Muscle of back (tissue), 3 donors: ENCODE measurements at regions not wholly inside any gene's neighbourhood (a gene's known extent, or its start where the extent isn't known, plus 50 kb on each side); places are given as distances from the start of the nearest gene placed in this dataset.
"Not testable (repeated sequence)": the region's sequence is repeated elsewhere in the genome, so short reads cannot be mapped to it uniquely, and the experiment has no call there.

ENCODE experiments used
- DNase-seq, 3 donors: peaks; one replicate each; pipeline versions ENCODE4 v3.0.0 to v3.0.0-alpha.2; 2013

- DNase-seq, result peak in 1 of 3 donors; percentile 24
Observed at GRCh38 chr4:159655547-159655946, 552.7 kb downstream of the RAPGEF2 start.

GRCh38 chr4:159669094-159669493 is 566.2 kb downstream of the RAPGEF2 start:
- no peak for DNase-seq

DNA sequence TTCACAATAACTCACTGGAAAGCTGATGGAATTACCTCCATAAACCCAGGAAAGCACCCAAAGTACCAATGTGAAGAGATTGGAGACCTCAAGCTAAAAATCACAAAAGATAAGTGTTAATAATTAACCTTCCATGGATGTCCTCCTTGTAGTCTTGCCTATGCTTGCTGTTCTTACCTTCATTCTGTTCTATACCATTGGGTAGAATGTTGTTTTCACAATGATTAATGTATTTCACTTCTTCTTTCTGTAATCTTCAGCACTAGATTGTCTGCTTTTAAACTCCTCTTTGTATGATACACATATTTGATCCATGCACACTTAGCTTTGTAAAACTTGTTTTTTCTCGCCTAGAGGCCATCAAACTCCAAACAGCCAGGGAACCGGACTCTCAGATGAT is 570.3 kb downstream of the RAPGEF2 start:
- no peak for DNase-seq

DNA sequence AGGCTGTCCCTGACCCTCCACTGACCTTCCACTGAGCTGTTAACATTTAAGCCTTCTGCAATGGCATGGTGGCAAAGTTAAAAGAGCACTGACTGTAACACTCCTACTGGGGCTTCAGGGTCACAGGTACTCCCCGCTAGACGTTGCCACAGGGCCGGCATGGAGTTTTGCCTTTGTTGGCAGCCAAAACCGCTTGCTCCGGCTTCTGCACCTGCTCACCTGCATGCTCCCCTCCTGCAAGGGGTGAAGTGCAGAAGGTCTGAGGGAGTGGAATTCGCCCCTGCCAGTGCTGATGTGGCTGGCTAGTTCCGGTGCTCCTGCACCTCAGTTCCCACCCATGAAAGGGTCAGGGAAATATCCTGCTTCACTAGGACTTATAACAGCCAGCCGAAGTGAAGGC is 571.4 kb downstream of the RAPGEF2 start:
- no peak for DNase-seq

DNA sequence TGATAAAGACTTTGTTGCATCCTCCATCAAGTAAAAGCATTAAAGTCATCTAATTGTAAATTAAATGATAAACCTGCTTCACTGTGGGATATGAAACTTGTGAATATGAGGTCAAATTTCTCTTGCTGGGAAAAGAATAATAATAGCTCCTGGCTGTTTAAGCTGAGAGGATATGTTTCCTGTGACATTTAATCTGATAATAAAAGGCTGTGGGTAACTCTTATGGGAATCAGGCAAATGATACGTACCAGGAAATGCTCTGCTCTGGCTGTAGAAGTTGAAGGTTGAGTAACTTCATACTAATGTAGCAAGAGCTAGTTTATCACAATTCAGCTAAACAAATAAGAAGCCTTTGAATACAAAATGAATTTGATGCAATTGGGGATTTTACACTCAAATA is 574.6 kb downstream of the RAPGEF2 start:
- DNase-seq, result no peak

- no peak for DNase-seq
Observed at GRCh38 chr4:159682996-159683395, 580.1 kb downstream of the RAPGEF2 start.

DNA sequence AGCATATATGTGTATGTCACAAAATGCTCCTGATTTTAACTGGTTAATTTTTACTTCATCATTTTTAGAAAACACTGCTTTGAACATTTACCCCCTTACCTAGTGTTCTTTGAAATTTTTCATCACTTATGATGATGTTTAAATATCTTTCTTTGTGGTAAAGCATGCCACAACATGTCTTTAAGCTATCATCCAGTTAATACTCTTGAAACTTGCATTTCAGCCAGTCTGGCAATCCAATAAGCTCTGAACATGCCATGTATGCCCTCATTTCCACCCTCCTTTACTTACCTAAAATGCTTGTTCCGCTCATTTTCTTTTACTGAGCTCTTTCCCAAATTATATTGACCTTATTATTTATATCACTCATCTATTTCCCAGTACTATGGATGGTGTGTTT is 581.2 kb downstream of the RAPGEF2 start:
- DNase-seq, result no peak

- DNase-seq, result peak; percentile 6 to 46 (median 30)
Observed at GRCh38 chr4:159685340-159686092, 582.6 kb downstream of the RAPGEF2 start.

DNA sequence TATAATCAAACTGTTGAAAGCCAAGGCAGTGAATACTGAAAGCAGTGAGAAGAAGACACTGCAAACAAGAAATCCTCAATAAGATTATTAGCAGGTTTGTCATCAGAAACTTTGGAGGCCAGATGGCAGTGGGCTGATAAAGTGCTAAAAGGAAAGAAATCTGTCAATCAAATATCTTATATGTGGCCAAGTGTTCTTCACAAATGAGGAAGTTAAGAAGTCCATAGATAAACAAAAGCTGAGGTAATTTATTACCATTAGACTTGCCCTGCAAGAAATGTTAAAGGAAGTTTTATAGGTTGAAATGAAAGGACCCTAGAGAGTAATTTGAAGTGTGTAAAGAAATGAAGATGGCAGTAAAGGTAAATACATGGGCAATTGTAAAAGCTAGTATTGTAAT is 586.6 kb downstream of the RAPGEF2 start:
- DNase-seq, result no peak

DNA sequence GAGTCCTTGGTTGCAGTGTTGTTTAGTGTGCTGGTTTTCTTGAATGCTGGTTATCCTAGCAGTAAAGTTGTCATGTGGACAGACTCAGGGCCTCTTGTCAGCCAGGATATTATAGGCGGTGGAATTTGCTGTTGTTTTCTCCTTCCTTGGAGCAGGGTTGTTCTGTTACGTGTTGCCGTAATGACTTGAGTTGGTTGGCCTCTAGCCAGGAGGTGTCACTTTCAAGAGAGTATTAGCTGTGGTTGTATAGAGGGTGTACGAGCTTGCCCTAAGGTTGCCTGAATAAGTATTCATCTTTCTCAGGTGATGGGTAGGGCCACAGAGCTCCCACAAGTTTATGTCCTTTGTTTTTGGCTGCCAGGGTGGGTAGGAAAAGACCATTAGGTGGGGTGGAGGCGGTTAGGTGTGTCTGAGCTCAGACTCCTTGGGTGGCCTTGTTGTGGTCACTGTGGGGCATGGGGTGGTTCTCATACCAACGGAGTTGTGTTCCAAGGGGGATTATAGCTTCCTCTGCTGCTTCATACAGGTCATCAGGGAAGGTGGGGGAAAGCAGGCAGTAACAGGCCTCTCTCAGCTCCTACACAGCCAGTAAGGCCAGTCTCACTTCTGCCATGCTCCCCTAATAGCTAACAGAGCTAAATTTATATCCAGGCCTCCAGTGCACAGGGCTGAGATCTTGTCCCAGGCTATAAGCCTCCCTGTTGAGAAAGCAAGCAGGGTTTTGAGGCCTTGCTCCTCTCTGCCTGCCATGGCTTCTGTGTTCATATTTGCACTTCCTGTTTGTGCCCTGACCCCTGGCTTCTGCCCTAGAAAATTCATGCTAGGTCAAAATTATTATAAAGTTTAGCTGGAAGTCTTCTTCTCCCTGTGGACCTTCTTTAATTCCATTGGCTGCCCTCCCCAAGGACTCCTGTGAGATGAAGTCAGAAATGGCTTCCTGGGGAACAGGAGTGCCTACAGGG is 594.7 kb downstream of the RAPGEF2 start:
- DNase-seq, result no peak

- no peak for DNase-seq
Observed at GRCh38 chr4:159698336-159698735, 595.5 kb downstream of the RAPGEF2 start.

- no peak for DNase-seq
Observed at GRCh38 chr4:159702200-159702599, 599.3 kb downstream of the RAPGEF2 start.

- DNase-seq, result no peak
Observed at GRCh38 chr4:159705334-159705733, 602.5 kb downstream of the RAPGEF2 start.

DNA sequence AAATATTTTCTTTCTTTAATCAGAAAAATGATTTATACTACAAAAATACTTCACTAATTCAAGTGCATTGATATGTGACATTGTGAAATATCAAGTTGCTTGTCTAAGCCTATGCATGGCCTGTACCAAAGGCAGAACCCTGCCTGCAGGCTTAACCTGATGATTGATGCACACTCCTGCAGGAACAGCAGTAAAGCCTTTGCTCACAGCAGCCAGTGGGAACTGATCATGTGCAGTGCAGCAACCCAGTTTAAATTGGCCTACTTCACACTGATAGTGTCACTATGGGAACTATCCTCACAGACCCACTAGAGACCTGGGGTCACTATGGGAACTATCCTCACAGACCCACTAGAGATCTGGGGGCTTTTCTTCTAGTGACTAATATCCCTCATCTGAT is 603.8 kb downstream of the RAPGEF2 start:
- no peak for DNase-seq

DNA sequence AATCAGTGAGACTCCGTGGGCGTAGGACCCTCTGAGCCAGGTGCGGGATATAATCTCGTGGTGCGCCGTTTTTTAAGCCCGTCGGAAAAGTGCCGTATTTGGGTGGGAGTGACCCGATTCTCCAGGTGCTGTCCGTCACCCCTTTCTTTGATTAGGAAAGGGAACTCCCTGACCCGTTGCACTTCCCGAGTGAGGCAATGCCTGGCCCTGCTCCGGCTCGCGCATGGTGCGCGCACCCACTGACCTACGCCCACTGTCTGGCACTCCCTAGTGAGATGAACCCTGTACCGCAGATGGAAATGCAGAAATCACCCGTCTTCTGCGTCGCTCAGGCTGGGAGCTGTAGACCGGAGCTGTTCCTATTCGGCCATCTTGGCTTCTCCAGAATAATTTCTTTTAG is 612.3 kb downstream of the RAPGEF2 start:
- not testable (repeated sequence) for DNase-seq

DNA sequence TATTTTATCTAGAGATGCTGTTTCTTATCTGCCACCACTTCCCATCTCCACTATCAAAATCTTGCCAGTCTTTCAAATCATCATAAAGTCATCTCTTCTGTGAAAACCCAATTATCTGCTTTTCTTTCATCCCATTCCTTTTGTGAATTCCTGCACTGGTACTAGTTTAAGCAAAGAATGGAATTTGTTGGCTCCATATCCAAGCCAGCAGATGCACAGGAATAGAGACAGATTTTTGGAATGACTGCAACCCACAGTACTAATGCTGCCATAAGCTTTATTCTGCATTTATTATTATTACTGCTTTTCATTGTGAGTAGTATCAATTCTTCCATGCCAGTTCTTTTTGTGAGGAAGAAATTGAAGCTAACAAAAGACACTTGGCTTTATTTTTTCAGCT is 616.7 kb downstream of the RAPGEF2 start:
- DNase-seq, result no peak

DNA sequence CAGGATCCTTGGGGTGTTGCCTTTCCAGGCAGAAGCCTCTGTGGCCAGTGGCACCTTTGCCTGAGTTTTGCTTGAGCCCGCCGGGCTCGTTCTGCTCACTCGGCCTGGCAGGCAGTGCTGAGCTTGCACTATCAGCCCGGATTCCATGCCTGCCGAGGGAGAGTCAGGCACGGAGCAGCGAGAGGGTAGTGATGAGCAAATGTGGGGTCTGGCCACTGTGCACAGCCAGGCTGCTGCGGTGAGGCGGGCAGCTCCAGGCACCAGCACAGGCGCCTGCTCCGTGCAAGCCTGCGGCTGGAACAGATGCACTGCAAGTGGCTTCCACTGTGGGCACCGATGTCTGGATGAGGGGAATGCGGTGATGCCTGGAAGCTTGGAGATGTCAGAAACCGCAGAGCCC is 619.2 kb downstream of the RAPGEF2 start:
- no peak for DNase-seq

- DNase-seq, result no peak
Observed at GRCh38 chr4:159722918-159723317, 620.0 kb downstream of the RAPGEF2 start.

- no peak for DNase-seq
Observed at GRCh38 chr4:159723341-159724048, 620.6 kb downstream of the RAPGEF2 start.

GRCh38 chr4:159725571-159725970 is 622.7 kb downstream of the RAPGEF2 start:
- DNase-seq, result no peak

DNA sequence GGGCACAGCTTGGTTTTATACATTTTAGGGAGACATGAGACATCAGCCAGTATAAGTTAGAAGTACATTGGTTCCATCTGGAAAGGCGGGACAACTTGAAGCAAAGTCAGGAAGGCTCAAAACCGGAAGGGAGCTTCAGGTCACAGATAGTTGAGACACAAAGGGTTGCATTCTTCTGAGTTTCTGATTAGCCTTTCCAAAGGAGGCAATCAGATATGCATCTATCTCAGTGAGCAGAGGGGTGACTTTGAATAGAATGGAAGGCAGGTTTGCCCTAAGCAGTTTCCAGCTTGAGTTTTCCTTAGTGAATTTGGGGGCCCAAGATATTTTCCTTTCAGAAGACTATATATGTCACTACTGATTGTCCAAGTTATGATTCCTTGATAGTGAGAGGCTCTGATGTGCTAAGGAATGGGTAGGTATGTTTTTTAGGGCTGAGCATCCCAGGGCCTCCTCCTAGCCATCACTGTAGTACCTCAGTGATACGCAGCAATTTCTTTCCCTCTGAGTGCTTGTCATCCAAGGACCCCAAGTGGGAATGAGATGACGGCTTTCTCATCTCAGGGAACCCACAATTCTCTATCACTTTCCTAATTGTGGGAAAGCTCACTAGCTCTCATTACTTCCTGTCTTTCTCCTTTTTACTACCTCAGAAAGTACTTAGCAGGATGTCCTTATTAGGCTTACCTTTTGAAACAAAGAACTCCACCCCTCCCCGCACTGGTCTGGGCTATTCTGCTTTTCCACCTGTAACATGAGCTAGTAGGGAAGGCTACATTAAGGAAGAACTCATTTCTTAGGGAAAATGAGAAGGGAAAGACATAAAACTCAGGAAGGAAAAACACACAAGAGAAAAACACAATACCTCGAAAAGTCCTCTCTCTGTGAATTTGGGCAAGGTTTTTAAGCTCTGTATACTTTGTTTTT is 632.7 kb downstream of the RAPGEF2 start:
- no peak for DNase-seq
